ENCODE measurements at regions not wholly inside any gene's neighbourhood (a gene's known extent, or its start where the extent isn't known, plus 50 kb on each side); places are given as distances from the start of the nearest gene placed in this dataset.

- no peaks in the 10 kb centered on the region for H4K20me1 ChIP-seq (ENCODE audit: insufficient read depth, poor library complexity, severe bottlenecking)
- no peaks in the 10 kb centered on the region for H3K9me3 ChIP-seq (ENCODE audit: low read depth)
- H3K79me2 ChIP-seq = no peaks in the 10 kb centered on the region
- H3K27me3 ChIP-seq = no peaks in the 10 kb centered on the region
- H2AFZ ChIP-seq = no peak overlapping the region
- no peak overlapping the region for H3K4me2 ChIP-seq
- H3K27ac ChIP-seq = no peak overlapping the region
- 81% methylated on average over 11 of the region's 11 CpGs for WGBS (ENCODE audit: low lambda C conversion rate, missing lambda C conversion rate)
- no peak for TF ChIP-seq CTCF (IDR thresholded peaks at IDR 0.05; ENCODE audit: poor library complexity)
- no peak for TF ChIP-seq EZH2phosphoT487 (IDR thresholded peaks at IDR 0.05; ENCODE audit: low read depth, severe bottlenecking, unreplicated experiment)
- TF ChIP-seq EZH2 (IDR thresholded peaks at IDR 0.05; ENCODE audit: borderline replicate concordance) = no peak
- H3K36me3 ChIP-seq (replicated peaks; ENCODE audit: insufficient read depth, low read depth) = no peaks in the 10 kb centered on the region
- no peaks in the 10 kb centered on the region for H3K9me2 ChIP-seq (replicated peaks; ENCODE audit: insufficient read depth)
- no peak overlapping the region for H3K4me3 ChIP-seq
- no peak for DNase-seq (ENCODE audit: low spot score)
- H3K4me1 ChIP-seq (ENCODE audit: insufficient read depth) = no peaks in the 10 kb centered on the region
Measured at GRCh38 chr9:38281917-38282316, 110.6 kb upstream of the ALDH1B1 start.

GRCh38 chr9:38281196-38281595 is 111.3 kb upstream of the ALDH1B1 start:
- TF ChIP-seq CTCF (IDR thresholded peaks at IDR 0.05; ENCODE audit: poor library complexity) (no peak), EZH2 (IDR thresholded peaks at IDR 0.05; ENCODE audit: borderline replicate concordance) (no peak), EZH2phosphoT487 (IDR thresholded peaks at IDR 0.05; ENCODE audit: low read depth, severe bottlenecking, unreplicated experiment) (no peak)
- Histone ChIP-seq H3K36me3 (replicated peaks; ENCODE audit: insufficient read depth, low read depth) (no peaks in the 10 kb centered on the region), H3K4me3 (no peak overlapping the region), H3K4me2 (no peak overlapping the region), H3K79me2 (no peaks in the 10 kb centered on the region), H4K20me1 (ENCODE audit: insufficient read depth, poor library complexity, severe bottlenecking) (no peaks in the 10 kb centered on the region), H3K4me1 (ENCODE audit: insufficient read depth) (no peaks in the 10 kb centered on the region), H3K9me2 (replicated peaks; ENCODE audit: insufficient read depth) (no peaks in the 10 kb centered on the region), H3K9me3 (ENCODE audit: low read depth) (no peaks in the 10 kb centered on the region), H2AFZ (no peak overlapping the region), H3K27ac (no peak overlapping the region), H3K27me3 (no peaks in the 10 kb centered on the region)
- DNase-seq (ENCODE audit: low spot score) = no peak
- WGBS (ENCODE audit: low lambda C conversion rate, missing lambda C conversion rate) = 77% methylated on average over 4 of the region's 4 CpGs

GRCh38 chr9:38280251-38280800 is 112.2 kb upstream of the ALDH1B1 start:
- no peak for DNase-seq (ENCODE audit: low spot score)
- no peak overlapping the region for H3K27ac ChIP-seq

More at GRCh38 chr9:38280251-38280800, 112.2 kb upstream of the ALDH1B1 start:
- H3K27me3 ChIP-seq = no peaks in the 10 kb centered on the region
- H4K20me1 ChIP-seq (ENCODE audit: insufficient read depth, poor library complexity, severe bottlenecking) = no peaks in the 10 kb centered on the region
- no peaks in the 10 kb centered on the region for H3K9me2 ChIP-seq (replicated peaks; ENCODE audit: insufficient read depth)
- no peak overlapping the region for H2AFZ ChIP-seq
- no peak overlapping the region for H3K4me2 ChIP-seq
- no peaks in the 10 kb centered on the region for H3K79me2 ChIP-seq
- no peak for TF ChIP-seq EZH2phosphoT487 (IDR thresholded peaks at IDR 0.05; ENCODE audit: low read depth, severe bottlenecking, unreplicated experiment)
- TF ChIP-seq CTCF (IDR thresholded peaks at IDR 0.05; ENCODE audit: poor library complexity) = no peak
- TF ChIP-seq EZH2 (IDR thresholded peaks at IDR 0.05; ENCODE audit: borderline replicate concordance) = no peak
- no peaks in the 10 kb centered on the region for H3K4me1 ChIP-seq (ENCODE audit: insufficient read depth)
- H3K9me3 ChIP-seq (ENCODE audit: low read depth) = no peaks in the 10 kb centered on the region
- H3K36me3 ChIP-seq (replicated peaks; ENCODE audit: insufficient read depth, low read depth) = no peaks in the 10 kb centered on the region
- H3K4me3 ChIP-seq = no peak overlapping the region
- WGBS (ENCODE audit: low lambda C conversion rate, missing lambda C conversion rate) = 81% methylated on average over 6 of the region's 6 CpGs
